HL-60/S4 treated with retinoic acid at 250 ng/mL for 4 days and 3 days (cell line): ENCODE measurements at regions not wholly inside any gene's neighbourhood (a gene's known extent, or its start where the extent isn't known, plus 50 kb on each side); places are given as distances from the start of the nearest gene placed in this dataset.
"Not testable (repeated sequence)": the region's sequence is repeated elsewhere in the genome, so short reads cannot be mapped to it uniquely, and the experiment has no call there.

Source experiments
- in situ Hi-C: fragments of 300-500 bp; cut with MboI; formaldehyde crosslinking; loops from 2 replicates; pipeline ENCODE4 v1.7.0; 2022; ENCODE audit warnings: low sequenced_read_pairs

DNA sequence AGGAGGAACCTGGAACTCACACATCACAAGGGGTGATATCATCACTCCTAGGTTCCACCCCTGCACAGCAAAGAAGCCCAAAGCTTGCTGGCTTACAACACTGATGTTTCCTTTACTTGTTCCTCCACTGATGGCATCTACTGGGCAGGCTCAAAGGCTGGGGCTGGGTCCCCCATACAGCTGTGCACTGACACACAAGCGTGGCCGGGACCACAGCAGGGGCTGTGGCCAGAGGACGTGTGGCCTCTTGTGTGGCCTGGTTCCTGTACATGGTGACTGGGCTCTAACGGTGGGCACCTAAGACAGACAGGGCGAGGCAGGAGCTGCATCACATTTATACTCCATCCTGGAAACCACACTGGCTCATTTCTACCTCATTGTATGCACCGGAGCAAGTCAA is 264.4 kb upstream of the FOXF1 start:
- in situ Hi-C loops = no loop called here

DNA sequence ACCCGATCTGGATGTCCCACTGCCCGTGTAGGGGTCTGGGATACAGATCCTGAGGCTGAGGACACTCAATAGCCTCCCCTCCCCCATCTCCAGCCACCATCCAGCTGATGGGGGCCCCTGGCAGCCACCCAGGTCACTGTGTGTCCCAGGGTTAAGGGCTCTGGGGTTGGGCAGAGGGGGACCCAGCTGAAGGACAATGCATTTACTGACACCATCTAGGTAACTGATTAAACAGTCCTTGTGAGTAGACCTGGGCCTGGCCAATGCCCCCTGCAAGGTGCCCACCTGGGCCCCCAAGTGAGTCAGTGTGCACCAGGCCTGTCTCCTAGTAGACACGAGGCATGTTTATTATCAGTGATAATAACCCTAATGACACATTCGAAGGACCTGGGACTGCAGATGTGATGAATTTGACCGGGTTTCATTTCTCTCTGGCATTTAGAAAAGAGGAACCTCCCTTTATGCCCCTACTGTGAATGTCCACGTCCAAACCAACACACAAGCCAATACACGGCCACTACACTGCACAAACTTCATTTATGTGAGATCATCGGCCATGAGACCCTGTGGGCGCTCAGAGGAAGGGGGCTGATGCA is 261.9 kb upstream of the FOXF1 start:
- in situ Hi-C loops = no loop called here

DNA sequence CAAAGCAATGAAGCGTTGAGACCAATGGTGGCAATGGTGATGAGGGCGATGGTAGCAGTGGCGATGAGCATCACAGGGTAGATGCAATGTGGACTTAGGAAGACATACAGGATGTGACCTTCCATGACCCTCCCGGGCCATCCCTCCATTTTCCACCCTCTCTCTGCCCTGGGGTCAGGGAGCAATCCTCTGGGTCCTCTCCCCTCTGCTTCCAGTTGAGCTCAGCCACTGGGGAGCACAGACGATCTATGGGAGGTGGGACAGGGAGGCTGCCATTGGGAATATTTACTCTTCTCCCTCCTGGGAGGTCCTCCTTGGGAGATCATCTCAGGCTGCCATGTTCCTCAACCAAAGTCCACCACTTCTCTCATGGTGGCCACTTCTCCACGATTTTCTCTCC is 260.7 kb upstream of the FOXF1 start:
- in situ Hi-C loops = no loop called here

DNA sequence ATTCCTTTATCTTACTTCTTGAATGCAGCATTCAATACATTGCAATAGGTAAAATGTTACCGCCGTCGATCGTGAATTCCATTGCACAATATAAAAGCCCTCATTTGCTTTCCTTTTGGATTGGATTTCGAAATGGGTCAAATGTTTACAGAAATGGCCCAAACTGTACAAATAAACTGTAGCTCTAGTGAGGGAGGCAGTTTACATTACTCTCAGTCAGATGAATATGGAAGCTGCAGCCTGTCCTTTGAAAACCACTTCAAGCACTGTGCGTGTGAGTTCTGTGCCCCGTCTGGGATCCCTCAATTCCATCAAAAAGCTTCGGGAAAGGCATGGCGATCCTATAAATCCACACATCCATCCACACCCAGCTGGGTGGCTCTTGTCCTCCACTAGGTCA is 258.6 kb upstream of the FOXF1 start:
- in situ Hi-C loops = no loop called here

DNA sequence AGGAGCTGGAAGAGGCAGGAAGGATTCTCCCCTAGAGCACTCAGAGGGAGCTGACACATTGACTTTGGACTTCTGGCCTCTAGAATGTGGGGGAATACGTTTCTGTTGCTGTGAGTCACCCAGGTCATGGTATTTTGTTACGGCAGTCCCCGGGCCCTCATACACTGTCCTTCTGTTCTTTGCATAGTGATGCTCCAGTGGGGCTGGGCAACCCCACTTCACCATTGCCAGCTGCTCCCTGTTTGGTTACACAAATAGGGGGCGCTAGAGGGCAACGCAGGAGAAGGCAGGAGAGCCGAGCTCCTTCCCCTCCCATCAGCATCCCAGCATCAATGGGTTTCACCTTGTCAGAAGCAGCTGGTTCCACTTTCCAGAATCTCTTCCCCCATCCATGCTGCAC is 257.7 kb upstream of the FOXF1 start:
- in situ Hi-C loops = no loop called here

DNA sequence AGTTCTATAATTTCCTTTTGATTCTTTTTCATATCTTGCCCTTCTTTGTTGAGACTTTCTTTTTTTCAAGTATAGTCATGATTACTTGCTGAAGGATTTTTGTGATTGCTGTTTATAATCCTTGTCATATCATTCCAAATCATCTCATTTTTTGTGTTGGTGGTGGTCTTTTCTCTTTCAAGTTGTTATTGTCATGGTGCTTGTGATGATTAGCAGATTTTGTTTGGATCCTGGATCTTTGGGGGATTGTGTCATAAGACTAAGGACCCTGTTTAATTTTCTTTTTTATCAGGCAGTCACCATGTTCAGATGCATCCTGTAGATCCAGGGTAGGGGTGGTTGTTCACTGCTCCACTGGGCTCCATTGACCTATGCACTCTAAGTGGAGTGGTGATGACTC is 254.4 kb upstream of the FOXF1 start:
- in situ Hi-C loops = no loop called here

DNA sequence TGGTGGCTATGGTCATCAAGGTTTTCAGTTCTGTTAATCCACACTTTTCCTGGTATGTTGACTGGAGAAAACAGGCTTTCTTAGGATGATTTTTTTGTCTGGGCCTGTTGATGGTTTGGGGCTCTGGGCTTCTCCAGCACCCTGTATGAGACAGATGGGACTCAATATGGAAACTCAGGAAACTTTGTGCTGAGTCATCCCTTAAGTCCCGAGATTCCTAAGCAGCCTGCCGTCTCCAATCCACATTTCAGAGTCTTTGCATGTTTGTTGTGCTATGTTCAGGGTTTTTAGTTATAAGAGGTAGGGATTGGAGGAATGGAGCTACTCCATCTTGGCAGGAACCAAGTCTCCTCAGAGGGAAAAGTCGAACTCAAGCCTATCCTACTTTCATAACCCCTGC is 253.3 kb upstream of the FOXF1 start:
- in situ Hi-C loops = no loop called here

DNA sequence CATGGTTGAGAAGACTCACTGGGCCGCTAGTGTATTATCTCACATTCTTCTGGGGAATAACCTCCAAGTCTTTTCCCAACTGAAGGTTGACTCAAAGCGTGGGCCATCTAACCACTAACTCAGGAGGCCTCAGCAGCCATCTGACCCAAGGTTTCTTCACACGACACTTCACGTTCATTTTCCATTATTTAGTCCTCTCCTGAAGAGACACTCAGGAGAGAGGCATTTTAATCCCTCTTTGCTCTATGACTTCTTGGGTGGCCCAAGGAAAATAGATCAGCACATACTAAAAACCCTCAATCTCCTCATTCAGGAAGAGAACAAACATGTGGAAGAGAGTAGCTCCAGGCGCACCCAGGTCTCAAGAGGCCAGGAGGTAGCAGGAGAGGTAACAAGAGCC is 252.8 kb upstream of the FOXF1 start:
- in situ Hi-C loops = no loop called here

DNA sequence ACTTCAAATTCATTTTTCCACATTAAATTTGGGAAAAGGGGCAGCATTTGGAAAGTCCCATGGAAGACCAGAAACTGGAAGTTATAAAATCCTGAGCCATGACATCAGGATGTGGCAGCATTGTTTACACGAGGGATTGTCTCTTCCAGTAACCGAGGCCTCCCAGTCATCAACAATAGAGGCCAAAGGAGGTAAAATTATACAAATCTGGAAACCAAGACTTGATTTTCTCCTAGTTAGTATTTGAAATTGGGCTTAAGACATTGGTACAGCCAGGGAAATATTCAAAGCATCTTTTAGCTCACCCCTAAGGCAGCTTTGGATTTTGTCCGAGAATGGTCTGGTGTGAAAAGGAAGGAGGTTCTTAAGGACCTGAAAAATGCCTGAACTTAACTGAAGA is 251.6 kb upstream of the FOXF1 start:
- in situ Hi-C loops = no loop called here

DNA sequence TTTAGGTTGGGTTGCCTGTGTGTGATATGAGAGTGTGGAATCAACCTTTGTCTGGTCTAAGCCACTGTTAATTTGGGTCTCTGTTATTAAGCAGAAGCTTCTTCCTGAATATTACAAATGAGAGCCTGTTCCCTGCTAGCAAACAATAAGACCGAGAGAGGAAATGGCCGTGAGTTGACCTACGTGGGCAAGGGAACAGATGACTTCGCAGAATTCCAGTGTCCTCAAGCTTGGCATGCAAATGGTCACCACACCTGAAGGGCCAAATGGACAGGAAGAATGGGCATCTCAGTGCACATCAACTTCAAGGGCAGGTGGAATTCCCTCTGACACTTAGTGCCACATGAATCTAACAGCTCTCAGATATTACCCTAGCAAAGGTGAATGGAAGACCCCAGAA is 250.8 kb upstream of the FOXF1 start:
- in situ Hi-C loops = no loop called here

DNA sequence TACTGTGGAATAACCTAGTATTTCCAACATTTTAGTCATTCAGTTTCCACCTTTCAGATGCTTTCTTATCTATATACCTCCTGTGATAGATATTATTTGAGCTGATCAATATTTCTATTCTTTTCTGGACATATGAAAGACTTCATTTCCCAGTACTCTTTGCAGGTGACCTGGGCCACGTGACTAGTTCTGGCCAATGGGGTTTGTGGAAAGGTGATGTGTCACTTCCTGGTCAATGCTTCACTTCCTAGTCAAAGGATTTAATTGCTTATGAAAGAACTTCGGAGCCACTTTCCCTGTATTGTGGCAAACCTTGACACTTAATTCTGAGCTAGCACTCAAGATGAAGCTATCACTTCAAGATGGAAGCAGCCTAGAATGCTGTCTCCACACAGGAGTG is 248.9 kb upstream of the FOXF1 start:
- in situ Hi-C loops = no loop called here

DNA sequence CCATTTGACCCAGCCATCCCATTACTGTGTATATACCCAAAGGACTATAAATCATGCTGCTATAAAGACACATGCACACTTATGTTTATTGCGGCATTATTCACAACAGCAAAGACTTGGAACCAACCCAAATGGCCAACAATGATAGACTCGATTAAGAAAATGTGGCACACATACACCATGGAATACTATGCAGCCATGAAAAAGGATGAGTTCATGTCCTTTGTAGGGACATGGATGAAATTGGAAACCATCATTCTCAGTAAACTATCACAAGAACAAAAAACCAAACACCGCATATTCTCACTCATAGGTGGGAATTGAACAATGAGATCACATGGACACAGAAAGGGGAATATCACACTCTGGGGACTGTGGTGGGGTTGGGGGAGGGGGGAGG is 242.7 kb upstream of the FOXF1 start:
- in situ Hi-C loops = not testable (repeated sequence)

DNA sequence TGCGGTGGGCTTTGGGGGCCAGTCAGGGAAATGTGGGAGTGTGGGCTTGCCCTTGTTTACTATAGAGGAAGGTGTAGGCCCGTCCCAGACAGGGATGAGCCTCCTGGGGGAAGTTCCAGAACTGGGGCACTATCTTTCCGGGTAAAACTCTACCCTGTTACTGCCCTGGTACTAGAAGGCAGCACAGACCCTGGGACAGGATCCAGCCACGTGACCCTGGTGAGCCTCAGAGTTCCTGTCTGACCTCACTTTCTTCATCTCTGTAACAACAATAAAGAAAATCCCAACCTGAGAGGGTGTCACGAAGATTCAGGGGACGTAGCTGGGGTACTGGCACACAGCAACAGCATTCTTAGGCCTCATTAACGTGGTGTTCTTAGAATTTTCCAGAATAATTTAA is 239.6 kb upstream of the FOXF1 start:
- in situ Hi-C loops = no loop called here

DNA sequence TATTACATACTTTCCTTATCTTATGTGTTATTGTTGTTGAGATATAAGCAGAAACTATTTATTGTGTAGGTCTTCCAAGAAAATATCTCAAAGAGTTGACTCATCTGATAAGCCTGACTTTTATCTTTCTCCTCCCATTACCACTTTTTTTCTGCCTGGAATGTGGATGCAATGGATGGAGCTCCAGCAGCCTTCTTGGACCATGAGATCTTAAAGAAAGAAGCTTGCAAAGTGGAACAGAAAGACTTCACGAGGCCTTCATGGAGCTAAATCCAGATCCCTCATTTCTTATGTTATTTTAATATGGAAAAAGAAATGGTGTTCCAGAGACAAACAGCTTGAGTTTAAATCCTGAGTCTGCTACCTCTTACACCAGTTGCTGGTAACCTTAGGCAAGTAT is 237.6 kb upstream of the FOXF1 start:
- in situ Hi-C loops = no loop called here

DNA sequence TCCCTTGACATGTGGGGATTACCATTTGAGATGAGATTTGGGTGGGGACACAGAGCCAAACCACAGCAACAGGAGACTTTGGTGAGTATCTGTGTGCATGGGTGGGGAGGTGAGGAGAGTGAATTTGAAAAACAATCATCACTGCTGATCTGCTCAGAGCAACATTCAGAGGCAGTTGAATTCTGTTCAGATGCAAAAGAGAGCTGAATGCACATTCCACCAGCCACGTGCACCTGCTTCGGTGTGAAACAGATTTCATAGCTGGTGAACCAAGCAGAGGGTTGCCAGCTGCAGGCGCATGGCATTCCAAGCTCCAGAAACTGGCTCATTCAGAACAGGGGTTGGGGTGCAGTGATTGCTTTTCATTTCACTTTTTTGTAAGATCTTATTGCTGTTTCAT is 233.1 kb upstream of the FOXF1 start:
- in situ Hi-C loops = no loop called here

DNA sequence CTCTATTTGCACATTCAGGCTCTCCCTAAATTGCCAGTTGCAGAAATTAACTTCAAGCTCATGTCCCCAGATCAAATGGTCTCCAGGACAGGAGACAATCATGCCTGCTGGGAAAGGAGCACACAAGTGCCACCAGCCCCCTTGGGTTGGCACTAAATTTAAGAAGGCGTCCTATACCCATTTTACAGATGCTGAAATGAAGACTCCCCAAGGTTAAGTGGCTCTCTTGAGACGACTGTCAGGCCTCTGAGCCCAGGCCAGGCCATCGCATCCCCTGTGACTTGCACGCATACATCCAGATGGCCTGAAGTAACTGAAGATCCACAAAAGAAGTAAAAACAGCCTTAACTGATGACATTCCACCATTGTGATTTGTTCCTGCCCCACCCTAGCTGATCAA is 232.5 kb upstream of the FOXF1 start:
- in situ Hi-C loops = not testable (repeated sequence)

DNA sequence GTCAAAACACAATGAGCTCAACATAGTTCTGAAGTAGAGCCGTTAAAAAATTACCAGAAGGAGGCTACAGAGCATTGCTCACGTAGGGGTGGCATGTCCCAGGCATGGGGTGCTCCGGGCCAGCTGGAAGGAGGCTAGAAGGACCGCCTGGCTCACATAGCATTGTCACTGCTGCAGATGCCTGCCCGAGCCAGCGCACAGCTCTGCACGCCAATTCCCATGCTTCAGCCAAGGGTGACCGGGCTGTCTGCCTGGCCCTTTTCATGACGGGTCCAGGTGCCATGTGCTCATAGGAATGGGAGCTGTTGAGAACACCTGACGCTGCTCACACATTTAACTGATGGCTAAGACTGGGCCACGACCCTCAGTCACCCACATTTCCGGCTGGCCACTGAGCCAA is 228.9 kb upstream of the FOXF1 start:
- in situ Hi-C loops = no loop called here

DNA sequence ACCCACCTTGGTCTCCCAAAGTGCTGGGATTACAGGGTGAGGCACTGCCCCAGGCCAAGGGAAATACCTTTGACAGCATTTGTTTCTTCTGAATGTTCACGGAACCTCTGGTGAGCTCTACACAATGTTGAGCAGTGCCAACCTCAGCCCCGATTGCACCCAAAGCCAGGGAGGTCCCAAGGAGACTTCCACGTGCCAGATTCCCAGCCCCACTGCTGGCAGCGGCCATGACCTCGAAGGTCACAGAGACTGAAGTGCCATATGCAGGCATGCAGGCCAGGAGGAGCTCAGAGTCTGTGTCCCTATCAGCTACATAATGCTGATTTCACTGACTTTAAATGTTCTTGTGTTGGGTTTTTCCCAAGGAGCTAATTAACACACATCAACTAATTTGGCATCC is 226.4 kb upstream of the FOXF1 start:
- in situ Hi-C loops = no loop called here

DNA sequence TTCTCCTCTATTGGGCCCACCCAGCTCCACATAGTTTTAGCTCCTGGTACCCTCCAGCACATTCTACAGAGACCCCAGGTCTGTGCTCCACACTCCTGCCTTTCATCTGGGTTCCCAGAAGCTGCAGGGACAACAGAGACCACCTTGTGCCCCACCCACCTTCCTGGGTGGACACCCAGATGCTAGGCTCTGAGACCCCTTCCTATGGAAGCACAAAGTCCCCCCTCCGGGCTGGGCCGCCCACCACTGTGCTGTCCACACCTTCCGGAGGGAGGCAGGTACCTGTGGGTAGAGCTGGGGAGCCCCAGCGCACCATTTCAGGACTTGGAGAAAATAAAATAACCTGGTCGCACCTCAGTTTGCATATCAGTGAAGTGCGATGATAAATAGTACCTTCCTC is 224.9 kb upstream of the FOXF1 start:
- in situ Hi-C loops = no loop called here

DNA sequence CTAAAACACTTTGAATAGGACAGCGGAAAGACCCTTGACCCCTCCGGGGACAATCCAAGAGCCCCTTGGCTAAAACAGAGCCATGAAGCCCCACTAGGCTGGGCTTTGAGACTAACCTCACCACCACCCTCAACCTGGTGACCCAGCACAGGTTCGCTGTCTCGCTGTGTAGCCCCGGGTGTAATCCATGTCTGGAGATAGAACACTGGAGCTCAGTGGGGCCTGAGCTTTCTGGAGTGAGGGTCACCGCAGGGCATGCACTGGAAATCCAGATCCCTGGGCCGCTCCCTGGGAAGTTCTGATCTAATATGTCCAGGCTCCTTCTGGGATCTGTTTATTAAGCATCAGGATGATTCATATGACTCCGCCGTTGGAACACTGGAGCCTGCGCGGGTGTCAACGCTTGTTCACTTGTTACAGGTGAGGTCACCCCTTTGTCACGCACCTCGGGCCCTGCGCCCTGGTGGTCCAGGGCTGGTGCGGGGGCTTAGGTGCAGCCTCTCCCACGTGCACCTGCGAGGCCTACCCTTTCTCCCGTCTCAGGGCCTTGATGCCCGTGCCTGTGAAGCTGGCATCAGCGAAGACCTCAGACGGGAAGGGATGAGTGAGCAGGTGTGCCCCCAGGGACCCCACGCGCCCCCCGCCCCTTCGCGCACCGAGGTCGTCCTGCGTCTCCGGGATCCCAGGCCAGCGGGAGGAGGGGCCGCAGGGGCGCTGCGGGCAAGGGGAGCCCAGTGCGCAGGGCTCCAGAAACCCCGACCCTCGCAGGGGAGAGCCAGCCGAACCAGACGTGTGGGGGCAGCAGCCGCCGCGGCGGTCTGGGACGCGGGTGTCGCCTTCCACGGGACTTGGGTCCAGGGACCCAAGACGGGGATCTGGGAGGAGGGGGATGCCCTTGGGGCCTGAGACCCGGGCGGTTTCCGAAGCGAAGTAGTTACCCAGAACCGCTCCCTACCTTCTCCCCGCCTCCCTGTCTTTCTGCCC is 224.1 kb upstream of the FOXF1 start:
- in situ Hi-C loops = no loop called here

DNA sequence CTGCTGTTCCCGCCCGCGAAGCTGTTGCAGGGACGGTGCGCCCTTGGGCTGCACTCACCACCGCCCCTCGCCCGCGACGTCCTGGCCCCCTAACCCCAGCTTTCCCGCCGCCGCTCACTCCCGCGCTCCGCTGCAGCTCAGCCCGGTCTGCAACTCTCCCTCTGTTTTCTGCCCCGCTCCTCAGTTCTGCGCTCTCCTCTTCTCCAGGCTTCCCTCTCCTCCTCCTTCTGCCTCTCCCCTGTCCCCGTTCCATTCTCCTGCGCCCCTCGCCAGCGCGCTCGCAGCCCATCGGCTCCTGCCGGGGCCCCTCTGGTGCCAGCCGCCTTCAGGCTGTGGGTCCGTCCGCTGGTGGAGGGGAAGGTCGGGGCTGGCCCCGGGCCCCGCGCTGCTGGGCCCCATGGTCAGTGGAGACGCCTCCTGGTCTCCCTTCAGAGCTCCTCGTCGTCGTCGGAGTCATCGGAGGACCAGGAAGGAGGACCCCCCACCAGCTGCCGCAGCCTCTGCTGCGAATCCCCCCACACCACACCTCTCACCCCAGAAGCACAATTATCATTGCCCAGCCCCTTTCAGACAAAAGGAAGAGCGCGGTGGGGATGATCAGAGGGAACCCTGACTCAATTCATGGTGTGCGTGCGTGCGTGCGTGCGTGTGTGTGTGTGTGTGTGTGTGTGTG is 223.2 kb upstream of the FOXF1 start:
- in situ Hi-C loops = no loop called here

DNA sequence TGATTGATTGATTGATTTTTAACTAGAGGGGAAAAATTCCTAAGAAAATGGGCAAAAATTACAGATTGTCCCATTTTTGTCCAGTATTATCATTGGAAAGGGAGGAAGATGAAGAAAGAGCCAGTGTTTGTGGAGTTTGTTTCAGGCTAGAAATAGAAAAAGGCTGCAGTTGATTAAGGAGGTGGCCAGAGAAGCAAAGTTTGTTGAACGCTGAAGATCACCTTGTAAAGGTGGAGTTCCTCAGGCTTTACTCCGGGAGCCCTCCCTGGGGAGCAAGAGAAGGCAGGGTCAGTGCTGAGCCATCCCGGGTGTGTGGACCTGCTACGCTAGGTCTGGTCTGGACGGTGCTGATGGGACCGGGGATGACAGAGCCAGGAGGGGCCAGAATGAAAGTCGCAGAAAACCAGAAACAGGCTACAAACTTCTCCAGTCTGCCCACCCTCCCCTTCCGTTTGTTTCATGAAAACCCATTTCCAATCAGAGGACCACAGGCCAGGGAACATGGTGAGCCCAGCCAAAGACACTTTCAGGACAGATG is 222.6 kb upstream of the FOXF1 start:
- in situ Hi-C loops = no loop called here
